GM18951 (cell line): ENCODE measurements at regions not wholly inside any gene's neighbourhood (a gene's known extent, or its start where the extent isn't known, plus 50 kb on each side); places are given as distances from the start of the nearest gene placed in this dataset.
"Not testable (repeated sequence)": the region's sequence is repeated elsewhere in the genome, so short reads cannot be mapped to it uniquely, and the experiment has no call there.

Experiments
- POLR2A ChIP-seq: IDR thresholded peaks from 4 replicates; pipeline ENCODE4 v1.6.1; 2011; ENCODE audit warnings: mild to moderate bottlenecking; ENCODE audit not compliant: insufficient read length, insufficient read depth; ENCODE audit errors: extremely low read depth
- in situ Hi-C: fragments of 300-500 bp; cut with MboI; formaldehyde crosslinking; loops from one replicate; pipeline ENCODE4 v1.12.0; 2022; ENCODE audit warnings: low sequenced_read_pairs, mixed read lengths, inconsistent platforms; ENCODE audit not compliant: unreplicated experiment

- in situ Hi-C loops = no loop called here
- TF ChIP-seq POLR2A = no peak
Observed at GRCh38 chr13:47723898-47724297, 277.2 kb downstream of the SUCLA2 start.

- TF ChIP-seq POLR2A = no peak
- in situ Hi-C loops = no loop called here
Observed at GRCh38 chr13:47719164-47719563, 281.9 kb downstream of the SUCLA2 start.

GRCh38 chr13:47718556-47718955 lies 282.5 kb downstream of the SUCLA2 start:
- no peak for TF ChIP-seq POLR2A
- in situ Hi-C loops = no loop called here

DNA sequence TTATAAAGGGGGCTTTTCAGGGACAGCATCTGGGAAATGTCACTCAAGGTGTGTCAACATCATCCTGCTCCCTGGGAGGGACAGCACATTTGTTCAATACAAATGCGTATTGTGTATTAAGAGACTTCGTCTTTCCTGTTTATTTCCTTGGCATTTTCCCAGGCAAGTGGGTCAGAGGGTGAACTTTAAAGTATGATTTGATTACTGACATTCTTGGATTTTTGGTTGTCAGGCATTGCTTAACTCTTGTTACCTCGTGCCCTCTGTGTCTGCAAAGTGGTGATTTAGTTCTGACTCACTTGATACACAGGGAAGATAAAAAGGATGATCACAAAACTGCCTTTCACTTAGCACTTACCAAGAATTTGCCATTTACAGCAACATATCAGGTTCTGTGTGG lies 292.7 kb downstream of the SUCLA2 start:
- TF ChIP-seq POLR2A = no peak
- in situ Hi-C loops = no loop called here

DNA sequence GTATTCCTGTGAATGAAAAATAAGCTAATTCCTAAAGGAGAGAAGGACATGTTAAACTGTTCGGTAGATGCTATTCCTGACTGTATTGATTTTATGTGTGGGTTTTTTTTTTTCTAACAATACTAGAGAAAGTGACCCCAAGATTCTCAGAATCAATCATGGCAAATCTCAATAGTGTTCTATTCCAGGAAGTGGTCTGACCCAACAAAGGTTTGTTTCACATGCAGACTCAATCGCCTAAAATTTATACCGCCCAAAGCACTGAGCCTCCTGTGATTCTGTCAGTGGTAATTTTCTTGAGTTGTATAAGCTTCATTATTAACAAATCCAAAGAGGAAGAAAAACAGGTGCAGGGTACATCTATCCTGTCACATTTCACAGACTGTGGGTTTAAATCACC lies 293.7 kb downstream of the SUCLA2 start:
- TF ChIP-seq POLR2A = no peak
- in situ Hi-C loops = no loop called here

DNA sequence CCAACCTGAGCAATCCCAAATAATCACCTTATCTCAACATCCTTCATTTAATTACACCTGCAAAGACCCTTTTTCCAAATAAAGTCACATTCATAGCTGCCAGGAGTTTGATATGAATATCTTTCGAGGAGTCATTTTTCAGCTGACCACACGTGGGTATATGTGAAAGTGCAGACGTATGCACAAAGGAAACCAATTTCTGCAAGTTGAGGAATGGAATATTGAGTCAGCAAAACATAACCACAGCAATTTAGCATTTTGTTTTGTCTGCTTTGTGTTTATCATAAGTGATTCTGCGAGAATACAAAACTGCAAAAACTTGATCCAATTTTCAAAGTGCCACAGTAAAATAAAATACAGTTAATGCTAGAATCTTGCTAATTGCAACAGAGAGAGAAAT lies 295.9 kb downstream of the SUCLA2 start:
- TF ChIP-seq POLR2A = no peak
- in situ Hi-C loops = no loop called here

DNA sequence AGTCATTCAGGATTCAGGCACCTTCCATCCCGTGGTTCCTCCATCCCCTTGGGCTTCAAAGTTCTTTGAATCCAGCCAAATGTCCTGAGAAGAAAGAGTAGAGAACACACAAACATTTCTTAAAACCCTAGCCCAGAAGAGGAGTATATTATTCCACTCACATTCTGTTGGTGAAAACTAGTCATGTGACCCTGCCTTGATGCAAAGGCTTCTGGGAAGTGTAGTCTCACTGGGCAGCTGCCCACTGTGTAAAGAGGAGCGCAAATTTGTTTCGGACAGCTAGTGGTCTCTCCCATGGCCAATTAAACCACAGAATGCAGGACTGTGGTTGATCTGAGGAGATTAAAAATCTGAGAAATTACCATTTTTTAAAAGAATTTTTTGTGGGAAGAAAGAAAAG lies 304.4 kb downstream of the SUCLA2 start:
- no peak for TF ChIP-seq POLR2A
- in situ Hi-C loops = no loop called here

- in situ Hi-C loops = no loop called here
- no peak for TF ChIP-seq POLR2A
Observed at GRCh38 chr13:47687577-47687976, 313.5 kb downstream of the SUCLA2 start.

DNA sequence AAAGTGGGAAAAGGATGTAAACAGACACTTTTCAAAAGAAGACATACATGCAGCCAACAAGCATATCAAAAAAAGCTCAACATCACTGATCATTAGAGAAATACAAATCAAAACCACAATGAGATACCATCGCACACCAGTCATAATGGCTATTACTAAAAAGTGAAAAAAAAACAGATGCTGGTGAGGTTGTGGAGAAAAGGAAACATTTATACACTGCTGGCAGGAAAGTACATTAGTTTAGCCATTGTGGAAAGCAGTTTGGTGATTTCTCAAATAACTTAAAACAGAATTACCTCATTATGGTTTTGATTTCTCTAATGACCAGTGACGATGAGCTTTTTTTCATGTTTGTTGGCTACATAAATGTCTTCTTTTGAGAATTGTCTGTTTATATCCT lies 315.9 kb downstream of the SUCLA2 start:
- in situ Hi-C loops = not testable (repeated sequence)

DNA sequence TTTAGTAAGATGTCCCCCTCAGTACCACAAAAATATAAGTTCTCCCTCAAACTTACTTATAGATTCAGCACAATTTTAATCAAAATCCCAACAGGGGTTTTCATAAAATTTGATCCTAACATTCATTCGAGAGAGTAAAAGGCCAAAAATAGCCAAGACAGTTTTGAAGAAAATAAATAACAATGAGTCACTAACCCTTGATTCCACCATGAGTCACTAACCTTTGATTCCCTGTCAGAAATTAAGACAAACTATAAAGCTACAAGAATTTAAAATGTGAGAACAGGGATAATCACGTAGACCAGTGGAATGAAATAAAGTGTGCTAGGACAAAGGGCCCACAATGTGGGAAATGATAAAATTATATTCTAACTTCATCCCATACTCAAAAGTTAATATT lies 320.3 kb downstream of the SUCLA2 start:
- in situ Hi-C loops = no loop called here
- TF ChIP-seq POLR2A = no peak

DNA sequence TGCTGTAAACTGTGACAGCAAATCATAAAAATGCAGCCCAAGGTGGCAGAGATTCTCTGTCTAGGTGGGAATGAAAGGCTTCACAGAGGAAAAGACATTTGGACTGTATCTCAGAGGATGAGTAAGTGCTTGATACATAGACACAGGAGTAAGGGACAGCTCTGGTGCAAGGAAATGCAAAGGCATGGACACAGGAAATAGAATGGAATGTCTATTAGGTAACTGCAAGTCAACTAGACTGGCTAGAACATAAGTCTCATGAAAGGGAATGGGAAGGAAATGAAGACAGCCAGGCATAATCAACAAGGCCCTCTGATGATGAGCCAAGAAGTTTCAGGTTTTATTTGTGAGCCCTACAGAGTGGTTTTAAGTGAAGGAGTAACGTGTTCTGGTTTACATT lies 321.7 kb downstream of the SUCLA2 start:
- no peak for TF ChIP-seq POLR2A
- in situ Hi-C loops = no loop called here

DNA sequence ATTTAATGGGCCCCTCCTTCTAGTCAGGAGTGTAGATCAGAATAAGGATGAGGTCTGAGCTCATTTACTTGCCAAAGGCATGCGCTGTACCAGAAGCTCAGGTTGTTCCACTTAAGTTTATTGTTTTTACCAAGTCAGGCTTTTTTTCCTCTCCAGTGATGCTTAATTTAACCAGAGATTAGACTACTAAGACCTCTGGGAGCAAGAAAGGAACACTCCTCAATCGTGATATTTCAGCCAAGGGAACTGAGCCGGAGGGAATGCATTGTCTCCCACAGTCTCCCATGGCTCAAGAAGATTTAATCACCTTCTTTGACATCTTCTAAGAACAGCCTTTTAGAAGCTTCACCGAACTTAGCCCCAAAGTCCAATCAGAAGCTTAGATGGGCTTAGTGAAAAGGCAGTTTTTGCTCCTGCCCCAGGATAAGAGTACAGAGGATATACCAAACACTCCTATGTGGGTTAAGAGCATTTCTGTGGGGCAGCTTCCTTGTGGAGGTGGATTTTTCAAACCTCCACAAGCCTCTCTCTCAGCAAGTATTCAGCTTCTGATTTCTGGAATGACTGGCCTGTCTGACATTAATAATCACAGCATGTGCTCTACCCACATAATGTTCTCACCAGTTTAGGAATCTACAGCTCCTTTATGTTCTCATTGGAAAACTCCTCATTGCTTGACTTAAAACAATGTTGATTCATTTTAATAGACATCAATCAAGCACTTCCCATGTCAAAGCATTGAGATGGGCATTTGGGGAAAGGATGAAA lies 322.7 kb downstream of the SUCLA2 start:
- no peak for TF ChIP-seq POLR2A
- in situ Hi-C loops = no loop called here

GRCh38 chr13:47675871-47676270 lies 325.2 kb downstream of the SUCLA2 start:
- in situ Hi-C loops = no loop called here
- TF ChIP-seq POLR2A = no peak

DNA sequence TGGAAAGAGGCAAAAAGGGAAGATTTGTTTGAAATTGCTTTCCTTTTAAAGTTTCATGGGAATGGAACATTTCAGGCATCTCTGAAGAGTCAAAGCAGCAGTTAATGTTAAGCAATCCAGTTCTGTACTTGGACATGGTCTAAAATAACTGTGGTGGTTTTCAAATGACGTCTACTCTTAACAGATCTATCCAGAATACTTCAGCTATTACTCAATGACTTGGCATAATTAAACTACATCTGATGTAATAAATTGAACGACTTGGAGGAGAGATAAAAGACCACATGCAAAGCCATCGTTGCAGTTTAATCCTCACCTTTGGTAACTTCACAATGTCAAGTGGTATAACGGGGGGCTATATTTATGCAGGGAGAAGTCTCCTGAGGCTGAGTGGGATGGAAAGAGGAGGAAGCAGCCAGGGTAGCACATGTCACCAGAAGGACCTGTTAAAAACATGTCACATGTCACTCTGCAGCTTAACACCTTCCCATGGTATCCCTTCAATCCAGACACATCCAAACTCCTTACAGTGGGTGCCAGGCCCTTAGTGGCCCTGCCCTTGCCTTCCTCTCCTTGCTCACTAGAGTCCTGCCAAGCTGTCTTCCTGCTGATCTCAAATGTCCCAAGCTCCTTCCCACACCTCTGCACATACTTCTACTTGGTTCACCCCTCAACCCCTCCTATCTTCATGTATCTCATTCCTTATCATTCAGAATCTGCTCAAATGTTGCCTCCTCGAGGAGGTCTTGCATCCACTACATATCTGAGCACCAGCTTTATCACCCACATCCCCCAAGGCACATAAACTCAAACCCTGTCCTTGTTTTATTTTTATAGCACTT lies 327.8 kb downstream of the SUCLA2 start:
- in situ Hi-C loops = no loop called here
- no peak for TF ChIP-seq POLR2A
